Daoy (cell line): ENCODE measurements at regions not wholly inside any gene's neighbourhood (a gene's known extent, or its start where the extent isn't known, plus 50 kb on each side); places are given as distances from the start of the nearest gene placed in this dataset.
A peak's percentile ranks its signal among the peaks of the same experiment; 100 is the strongest.

Experiments used
- DNase-seq: peaks from one replicate; pipeline ENCODE4 v3.0.0-alpha.2; 2015; ENCODE audit warnings: low read depth

- DNase-seq: no peak
These were observed 71.9 kb downstream of the OAT start for GRCh38 chr10:124346831-124347230.

- no peak for DNase-seq
These were observed 73.2 kb downstream of the OAT start for GRCh38 chr10:124345521-124345920.

DNA sequence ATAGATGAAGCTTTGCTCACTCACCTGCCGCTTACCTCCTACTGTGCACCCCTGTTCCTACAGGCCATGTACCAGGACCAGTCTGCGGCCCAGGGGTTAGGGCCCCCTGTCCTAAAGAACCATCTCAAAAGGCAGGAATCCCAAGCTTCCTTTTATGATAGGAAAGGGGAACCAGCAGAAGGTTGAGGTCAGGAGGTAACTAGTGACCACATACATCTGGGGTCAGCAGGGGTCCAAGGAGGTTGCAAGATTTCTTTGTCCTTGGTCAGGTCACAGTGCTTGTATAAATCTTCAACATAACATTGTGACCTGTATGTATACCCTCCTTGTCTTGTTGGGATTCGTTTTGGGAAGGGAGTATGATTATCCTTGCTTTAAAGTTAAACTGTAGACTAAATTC, 73.8 kb downstream of the OAT start:
- no peak for DNase-seq

DNA sequence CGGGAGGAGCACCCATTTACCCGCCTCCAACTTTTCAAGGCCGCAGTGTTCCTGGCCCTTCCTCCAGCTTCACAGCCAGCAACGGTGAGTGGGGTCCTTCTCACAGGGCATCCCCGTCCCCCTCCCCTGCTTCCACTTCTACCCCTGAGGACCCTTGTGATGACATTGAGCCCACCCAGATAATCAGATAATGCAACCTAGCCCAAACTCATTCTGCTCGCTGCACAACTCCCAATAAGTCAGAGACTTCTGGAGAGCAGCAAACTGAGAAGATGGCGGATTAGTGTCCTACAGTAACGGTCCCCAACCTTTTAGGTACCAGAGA, 74.5 kb downstream of the OAT start:
- DNase-seq: no peak

GRCh38 chr10:124343351-124344265, 75.1 kb downstream of the OAT start:
- DNase-seq: no peak

DNA sequence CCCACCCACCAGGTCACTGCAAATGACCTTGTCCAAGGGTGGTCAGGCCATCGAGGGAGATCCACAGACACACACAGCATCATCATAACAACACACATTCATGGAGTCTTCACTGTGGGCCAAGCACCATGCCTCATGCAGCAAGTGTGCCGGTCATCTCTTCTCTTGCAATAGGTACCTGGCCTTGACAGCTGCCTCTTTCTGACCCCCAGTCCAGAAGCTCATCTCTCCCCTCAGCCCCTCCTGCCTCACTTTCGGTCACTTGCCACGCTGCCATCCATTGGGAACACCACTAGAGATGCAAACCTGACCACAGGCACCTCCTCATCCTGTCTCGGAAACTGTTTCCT, 75.9 kb downstream of the OAT start:
- no peak for DNase-seq

DNA sequence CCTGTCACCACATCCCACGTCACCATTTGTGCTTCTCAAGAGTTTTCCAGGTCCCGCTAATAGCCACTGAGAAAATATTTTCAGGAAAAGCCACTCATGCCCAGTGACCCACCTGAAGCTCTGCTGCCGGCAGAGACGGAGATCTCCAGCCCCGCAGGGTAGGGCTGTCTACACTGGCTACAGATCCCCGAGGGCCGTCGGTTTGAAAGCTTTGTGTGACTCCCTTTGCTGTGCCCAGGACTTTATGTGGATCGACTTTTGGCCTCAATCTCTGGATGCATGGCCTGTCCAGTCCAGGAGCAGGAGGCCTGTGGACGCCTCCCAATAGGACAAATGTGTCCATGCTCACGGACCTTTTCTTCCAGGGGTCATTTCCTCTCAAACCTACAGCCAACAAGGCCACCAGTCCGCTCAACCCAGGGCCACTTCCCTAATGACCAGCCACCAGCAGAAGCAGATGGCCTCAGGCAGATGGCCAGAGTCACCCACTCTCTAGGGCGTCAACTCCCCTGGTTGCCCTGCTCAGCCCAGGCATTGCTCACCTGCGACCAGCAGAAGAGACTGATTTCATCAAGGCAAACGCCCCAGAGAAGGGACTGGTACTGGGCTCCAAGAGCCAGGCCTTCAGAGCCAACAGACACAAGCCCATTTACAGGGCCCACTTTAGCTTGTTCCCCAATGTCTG, 76.4 kb downstream of the OAT start:
- DNase-seq: no peak

DNA sequence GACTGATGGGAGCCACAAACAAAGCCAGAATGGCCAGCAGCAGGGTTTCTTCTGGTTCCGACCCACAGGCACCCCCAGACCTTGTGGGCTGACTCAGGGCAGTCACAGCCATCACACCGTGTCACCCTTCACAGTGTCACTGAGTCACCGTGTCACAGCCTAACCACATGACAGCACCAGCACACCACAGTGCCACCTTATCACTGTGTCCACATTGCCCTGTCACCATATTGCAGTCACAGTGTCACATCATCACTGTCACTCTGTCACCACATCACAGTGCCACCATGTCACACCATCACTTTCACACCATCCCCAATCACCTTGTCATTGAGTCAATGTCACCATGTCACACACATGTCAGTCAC, 77.0 kb downstream of the OAT start:
- DNase-seq: no peak

DNA sequence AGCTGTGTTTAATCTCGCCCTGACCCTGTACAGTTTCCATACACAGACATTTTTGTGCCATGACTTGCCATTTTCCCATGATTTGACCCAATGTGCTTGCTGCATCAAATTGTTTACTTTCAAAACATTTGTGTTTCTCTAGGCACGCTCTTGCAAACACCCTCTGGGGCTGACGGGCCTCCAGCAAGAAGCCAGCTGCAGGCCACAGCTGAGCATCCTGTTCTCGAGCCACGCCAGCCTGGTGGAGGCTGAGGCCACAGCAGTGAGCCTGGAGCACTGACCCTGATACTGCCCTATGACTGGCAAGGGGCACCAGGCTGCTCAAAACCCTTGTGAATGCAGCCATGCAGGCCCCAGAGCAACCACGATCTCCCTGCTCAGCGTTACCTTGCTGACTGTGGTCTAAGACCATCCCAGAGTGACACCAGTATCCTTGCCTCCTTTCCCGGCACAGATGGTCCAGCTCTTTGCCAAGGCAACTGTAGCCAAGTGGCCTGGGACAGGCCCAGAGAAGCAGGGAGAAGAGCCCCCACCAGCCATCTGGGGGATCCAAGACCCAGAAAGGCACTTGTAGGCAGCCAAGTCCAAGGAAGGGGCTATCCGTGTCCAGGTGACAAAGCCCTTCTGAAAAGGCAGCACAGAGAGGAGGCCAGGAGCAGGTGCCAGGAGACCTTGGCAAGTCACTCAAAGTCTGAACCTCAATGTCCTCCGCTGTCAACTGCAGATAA, 78.5 kb downstream of the OAT start:
- DNase-seq: peak; percentile 51

DNA sequence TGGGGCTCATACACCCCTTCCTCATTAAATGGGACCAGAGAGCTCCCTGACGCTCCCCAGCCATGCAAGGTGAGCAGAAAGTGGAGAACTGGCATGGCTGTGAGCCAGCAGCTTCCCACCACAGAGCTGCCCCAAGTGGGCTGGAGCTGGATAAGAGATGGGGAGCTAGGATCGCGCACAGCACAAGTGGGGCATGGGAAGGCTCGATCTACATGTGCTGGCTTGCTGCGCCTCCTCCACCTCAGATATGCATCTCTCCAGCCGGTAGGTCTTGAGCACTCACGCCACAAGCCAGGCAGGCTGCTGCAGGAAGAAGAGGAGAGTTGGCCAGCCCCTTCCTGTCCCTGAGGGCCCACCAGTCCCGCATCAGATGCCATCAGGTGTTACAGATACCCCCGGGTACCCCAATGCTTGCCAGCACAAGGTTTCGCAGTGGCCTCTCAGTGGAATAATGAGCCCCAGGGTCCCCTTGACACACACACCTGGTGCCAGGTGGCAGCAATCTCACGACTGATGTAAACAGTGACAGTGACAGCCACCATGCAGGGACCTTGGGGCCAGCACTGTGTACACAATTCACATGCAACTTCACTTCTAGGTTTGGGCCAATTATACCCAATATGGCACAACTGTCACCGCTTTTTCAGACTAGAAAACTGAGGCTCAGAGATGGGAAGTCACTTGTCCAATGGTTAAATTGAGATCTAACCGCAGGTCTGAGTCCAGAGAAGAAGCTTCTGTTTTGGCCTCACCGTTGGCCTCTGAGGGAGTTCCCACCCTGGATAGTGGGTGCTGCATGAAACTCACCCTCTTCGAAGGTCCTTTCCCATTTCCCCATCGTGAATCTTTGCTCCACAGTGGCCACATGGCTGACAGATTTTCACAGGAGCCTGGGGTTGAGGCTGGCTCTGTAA, 79.3 kb downstream of the OAT start:
- no peak for DNase-seq

DNA sequence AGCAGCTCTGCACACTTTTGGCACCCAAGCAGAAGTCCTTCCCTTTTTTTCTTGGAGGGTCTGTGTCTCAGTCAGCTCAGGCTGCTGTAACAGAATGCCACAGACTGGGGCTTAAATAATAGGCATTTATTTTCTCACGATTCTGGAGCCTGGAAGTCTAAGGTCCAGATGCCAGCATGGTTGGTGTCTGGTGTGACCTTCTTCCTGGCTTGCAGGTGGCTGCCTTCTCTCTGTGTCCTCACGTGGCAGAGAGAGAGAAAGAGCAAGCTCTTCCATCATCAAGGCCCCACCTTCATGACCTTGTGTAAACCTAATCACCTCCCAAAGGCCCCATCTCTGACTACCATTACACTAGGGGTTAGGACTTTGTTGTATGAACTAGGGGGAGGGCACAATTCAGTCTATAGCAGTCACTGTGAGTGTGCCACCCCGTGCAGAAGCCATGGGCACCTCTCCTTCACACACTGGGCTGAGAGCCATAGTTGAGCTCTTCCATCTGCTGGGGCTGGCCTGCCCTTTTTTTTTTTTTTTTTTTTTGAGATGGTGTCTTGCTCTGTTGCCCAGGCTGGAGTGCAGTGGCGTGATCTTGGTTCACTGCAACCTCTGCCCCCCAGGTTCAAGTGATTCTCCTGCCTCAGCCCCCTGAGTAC, 80.3 kb downstream of the OAT start:
- no peak for DNase-seq

- DNase-seq: no peak
These were observed 82.5 kb downstream of the OAT start for GRCh38 chr10:124336186-124336585.

DNA sequence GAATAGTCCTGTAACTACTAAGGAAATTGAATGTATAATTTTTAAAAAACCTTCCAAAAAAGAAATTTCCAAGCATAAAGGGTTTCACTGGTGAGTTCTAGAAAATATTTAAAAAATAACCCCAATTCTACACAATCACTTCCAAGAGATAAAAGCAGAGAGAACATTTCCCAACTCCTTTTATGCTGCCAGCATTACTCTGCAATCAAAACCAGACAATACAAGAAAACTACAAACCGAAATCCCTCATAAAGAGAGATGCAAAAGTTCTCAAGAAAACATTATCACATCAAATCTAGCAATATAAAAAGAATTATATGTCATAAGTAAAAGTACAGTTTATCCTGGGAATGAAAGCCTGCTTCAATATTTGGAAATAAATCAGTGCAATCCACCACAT, 84.8 kb downstream of the OAT start:
- no peak for DNase-seq

DNA sequence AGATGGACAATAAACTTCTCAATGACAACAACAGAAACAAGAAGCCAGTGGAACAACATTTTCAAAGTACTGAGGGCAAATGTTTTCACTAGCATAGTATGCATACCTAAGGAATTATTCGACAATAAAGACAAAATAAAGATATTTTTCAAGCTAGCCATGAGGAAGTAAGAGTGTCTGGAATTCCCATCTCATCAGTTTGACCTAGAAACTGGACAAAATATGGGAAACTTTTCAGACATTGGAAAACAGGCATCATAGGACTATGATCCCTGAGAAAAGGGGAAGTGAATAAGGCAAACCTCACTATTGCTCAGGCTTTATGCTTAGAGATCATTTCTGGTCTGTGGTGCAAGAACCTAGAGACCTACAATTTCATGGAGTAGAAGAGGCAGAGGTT, 86.3 kb downstream of the OAT start:
- no peak for DNase-seq

GRCh38 chr10:124329941-124330340, 88.8 kb downstream of the OAT start:
- no peak for DNase-seq

- DNase-seq: no peak
These were observed 89.4 kb downstream of the OAT start for GRCh38 chr10:124329362-124329761.

DNA sequence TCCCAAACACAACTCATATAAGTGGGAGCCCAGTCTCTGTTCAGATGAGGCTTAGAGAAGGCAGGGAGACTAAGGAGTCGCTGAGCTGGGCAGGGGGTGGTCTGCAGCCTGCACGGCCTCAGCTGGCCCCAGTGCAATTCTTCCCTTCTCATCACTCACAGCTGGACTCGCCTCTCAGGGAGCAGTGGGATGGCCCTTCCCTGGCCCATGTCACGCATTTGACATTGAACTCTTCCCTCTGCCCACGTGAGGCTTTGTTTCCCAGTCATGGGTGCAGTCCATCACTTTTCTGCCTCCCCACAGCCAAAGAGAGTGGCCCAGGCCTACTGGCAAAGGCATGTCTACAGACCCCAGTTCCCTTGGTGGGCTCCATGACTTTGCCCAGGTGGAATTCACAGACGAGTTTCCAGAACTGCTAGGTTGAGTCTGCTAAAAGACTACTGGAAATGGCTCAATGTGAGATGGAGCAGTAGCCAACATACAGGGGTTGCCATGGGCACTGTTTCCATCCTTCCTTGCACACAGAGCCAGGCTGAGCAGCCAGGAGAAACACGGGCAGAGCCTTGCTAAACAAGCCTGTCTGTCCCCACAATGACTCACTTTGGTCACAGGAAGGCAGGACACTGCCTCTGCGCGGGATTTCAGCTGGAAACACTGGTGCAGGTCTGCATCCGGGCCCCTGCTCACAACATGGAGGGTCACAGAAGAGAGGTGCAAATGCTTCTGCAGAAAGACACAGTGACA, 90.1 kb downstream of the OAT start:
- DNase-seq: no peak

- no peak for DNase-seq
These were observed 92.6 kb downstream of the OAT start for GRCh38 chr10:124325998-124326636.

DNA sequence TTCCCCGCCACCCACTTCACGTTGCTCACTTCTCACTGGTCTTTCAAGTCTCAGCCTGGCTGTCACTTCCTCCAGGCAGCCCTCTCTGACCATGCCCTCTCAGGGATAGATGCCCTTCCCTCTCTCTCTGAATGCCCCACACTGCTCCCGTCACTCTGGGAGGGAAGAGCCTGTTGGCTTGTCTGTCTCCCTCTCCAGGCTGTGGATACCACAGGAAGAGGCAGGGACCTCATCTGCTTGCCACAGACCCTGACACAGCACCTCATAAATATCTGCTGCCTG, 93.1 kb downstream of the OAT start:
- no peak for DNase-seq

- DNase-seq: no peak
These were observed 93.7 kb downstream of the OAT start for GRCh38 chr10:124324856-124325632.
